Stimulated activated effector memory CD8-positive, alpha-beta T cell treated with anti-CD3 and anti-CD28 coated beads, Interleukin-12 subunit alpha, Interleukin-12 subunit beta, amount 100 ng/mL, for 72 hours (primary cell): ENCODE measurements at regions not wholly inside any gene's neighbourhood (a gene's known extent, or its start where the extent isn't known, plus 50 kb on each side); places are given as distances from the start of the nearest gene placed in this dataset.

Source experiments
- ATAC-seq: fragments of 150-1000 bp; cut with Tn5 transposase; 2 replicates; pipeline ENCODE4 v1.10.0; 2021
- DNase-seq, 2 donors: peaks; one replicate each; pipeline ENCODE4 v3.0.0; 2021 to 2022; ENCODE audit warnings: low spot score in 2 of 2
- H3K27ac Mint-ChIP-seq: one replicate; pipeline ENCODE4 v1.8.0; 2022; ENCODE audit warnings: mild to moderate bottlenecking, mixed read lengths
- H3K36me3 Mint-ChIP-seq: one replicate; pipeline ENCODE4 v1.8.0; 2022; ENCODE audit warnings: mild to moderate bottlenecking, mixed read lengths
- H3K4me1 Mint-ChIP-seq: one replicate; pipeline ENCODE4 v1.8.0; 2022; ENCODE audit warnings: mixed read lengths
- H3K4me3 Mint-ChIP-seq: one replicate; pipeline ENCODE4 v1.8.0; 2022; ENCODE audit warnings: mild to moderate bottlenecking, mixed read lengths
- H3K9me3 Mint-ChIP-seq: one replicate; pipeline ENCODE4 v1.8.0; 2022; ENCODE audit warnings: mixed read lengths

DNA sequence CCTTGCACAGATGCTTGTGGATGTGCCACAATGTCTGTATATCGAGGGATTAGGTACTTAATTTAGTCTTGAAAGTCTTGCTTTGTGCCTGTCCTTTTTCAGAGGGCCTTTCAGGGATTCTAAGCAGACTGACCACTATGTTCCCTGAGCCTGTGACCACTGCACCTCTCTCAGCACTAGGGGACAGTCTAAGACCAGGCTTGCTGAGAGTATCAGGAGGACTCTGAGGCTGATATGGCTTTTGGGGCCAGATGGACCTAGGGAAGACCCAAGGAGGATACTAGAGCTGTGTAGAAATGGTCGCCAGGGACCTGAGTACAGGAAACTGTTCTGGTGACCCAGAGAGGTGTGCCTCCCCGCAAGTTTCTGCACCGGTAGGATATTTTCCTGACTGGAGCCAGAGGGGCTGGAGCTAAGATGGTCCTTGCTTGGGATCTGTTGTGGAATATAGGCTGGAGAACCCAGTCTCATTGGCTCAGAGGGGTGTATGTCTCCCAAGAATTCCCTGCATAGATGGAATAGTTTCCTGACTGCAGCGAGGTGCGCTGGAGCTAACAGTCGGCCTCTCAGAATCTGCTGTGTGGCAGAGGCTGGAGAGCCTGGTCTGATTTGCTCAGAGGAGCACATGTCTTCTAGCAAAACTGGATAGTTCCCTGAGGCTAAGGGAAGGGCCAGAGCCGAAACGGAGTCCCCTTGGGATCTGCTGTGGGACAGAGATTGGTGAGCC, 213.2 kb upstream of the DCBLD2 start:
- peak; percentile 42 for ATAC-seq
- no peak overlapping the region for H3K27ac Mint-ChIP-seq
- no peaks in the 10 kb centered on the region for H3K4me1 Mint-ChIP-seq
- no peaks in the 10 kb centered on the region for H3K36me3 Mint-ChIP-seq
- no peaks in the 10 kb centered on the region for H3K9me3 Mint-ChIP-seq
- DNase-seq, result no peak
- no peak overlapping the region for H3K4me3 Mint-ChIP-seq

- Mint-ChIP-seq H3K27ac (no peak overlapping the region), H3K4me3 (no peak overlapping the region), H3K4me1 (no peaks in the 10 kb centered on the region), H3K36me3 (no peaks in the 10 kb centered on the region), H3K9me3 (peaks cover 4% of the 10 kb centered on the region)
- DNase-seq, result no peak
- no peak for ATAC-seq
Measured at GRCh38 chr3:99111235-99111634, 209.7 kb upstream of the DCBLD2 start.

GRCh38 chr3:99110401-99110800, 208.9 kb upstream of the DCBLD2 start:
- Mint-ChIP-seq H3K36me3 (no peaks in the 10 kb centered on the region), H3K4me1 (no peaks in the 10 kb centered on the region), H3K9me3 (peaks cover 7% of the 10 kb centered on the region), H3K27ac (no peak overlapping the region), H3K4me3 (no peak overlapping the region)
- DNase-seq (no peak), ATAC-seq (no peak)

GRCh38 chr3:99108508-99108907, 207.0 kb upstream of the DCBLD2 start:
- no peak for ATAC-seq
- no peak for DNase-seq
- no peaks in the 10 kb centered on the region for H3K36me3 Mint-ChIP-seq

DNA sequence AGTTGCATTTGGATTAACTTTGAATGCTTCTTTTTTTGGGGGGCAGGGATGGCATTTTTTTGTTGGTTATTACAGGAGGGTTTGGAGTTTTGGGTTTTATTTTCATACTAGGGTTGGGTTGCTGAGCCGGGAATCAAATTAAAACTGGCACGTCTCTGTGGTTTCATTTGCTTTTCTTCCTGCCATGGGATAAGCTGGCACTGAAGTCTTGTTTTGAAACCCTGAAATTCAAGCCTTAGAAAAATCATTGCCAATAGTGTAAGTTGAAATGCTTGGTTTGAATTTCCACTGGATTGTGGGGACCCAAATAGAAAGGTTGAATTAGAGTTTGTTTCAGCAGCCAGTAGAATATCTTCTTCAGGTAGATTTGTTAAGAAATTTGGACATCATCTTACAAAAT, 193.1 kb upstream of the DCBLD2 start:
- no peaks in the 10 kb centered on the region for H3K4me1 Mint-ChIP-seq
- H3K27ac Mint-ChIP-seq, result no peak overlapping the region
- H3K4me3 Mint-ChIP-seq, result no peak overlapping the region
- DNase-seq (no peak), ATAC-seq (no peak)
- peaks cover 5% of the 10 kb centered on the region for H3K9me3 Mint-ChIP-seq
- no peaks in the 10 kb centered on the region for H3K36me3 Mint-ChIP-seq

More at GRCh38 chr3:99108508-99108907, 207.0 kb upstream of the DCBLD2 start:
- no peaks in the 10 kb centered on the region for H3K4me1 Mint-ChIP-seq
- H3K27ac Mint-ChIP-seq, result no peak overlapping the region
- no peak overlapping the region for H3K4me3 Mint-ChIP-seq
- peaks cover 7% of the 10 kb centered on the region for H3K9me3 Mint-ChIP-seq

GRCh38 chr3:99087277-99087676, 185.8 kb upstream of the DCBLD2 start:
- DNase-seq (no peak), ATAC-seq (no peak)
- Mint-ChIP-seq H3K4me1 (no peaks in the 10 kb centered on the region), H3K9me3 (peaks cover 6% of the 10 kb centered on the region), H3K4me3 (no peak overlapping the region), H3K27ac (no peak overlapping the region), H3K36me3 (no peaks in the 10 kb centered on the region)

DNA sequence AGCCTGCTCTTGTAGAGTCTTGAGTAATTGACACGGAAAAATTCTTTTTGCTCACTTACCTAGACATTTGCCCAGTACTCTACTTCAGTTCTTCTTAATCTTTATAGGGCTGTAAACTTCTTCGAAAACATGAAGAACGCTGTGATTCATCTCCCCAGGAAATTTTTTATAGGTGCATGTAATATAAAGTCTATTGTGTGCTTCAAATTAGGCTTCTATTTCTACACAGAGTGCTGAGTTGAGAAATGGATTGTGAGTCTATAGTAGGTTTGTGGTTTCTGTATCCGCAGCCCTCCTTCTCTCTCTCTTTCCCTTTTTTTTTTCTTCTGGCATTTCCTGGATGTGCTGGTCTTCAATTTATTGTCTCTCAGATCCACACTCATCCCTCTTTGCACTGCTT, 183.3 kb upstream of the DCBLD2 start:
- DNase-seq, result no peak
- Mint-ChIP-seq H3K36me3 (no peaks in the 10 kb centered on the region), H3K27ac (no peak overlapping the region), H3K4me3 (no peak overlapping the region), H3K4me1 (no peaks in the 10 kb centered on the region), H3K9me3 (peaks cover 6% of the 10 kb centered on the region)
- ATAC-seq, result no peak

- peaks cover 6% of the 10 kb centered on the region for H3K9me3 Mint-ChIP-seq
- no peaks in the 10 kb centered on the region for H3K4me1 Mint-ChIP-seq
- no peak overlapping the region for H3K27ac Mint-ChIP-seq
- ATAC-seq (no peak), DNase-seq (no peak)
- H3K4me3 Mint-ChIP-seq, result no peak overlapping the region
- no peaks in the 10 kb centered on the region for H3K36me3 Mint-ChIP-seq
Measured at GRCh38 chr3:99084156-99084555, 182.7 kb upstream of the DCBLD2 start.

DNA sequence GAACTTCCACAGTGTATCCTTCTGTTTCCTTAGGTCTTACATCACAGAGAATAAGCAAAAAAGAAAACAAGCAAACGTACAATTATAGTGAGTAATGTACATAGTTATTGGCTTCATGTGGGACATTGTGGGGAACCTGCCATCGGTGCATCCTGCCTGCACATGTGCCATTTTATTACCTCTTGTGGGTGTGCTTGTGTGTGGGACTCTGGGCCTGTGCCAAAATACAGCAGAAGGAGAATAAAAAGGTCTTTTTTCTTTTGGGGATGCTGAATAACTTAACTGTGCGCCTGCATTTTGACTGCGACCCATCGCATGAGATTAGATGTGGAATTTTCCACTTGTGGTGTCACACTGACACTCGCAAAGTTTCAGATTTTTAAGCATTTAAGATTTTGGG, 169.6 kb upstream of the DCBLD2 start:
- no peaks in the 10 kb centered on the region for H3K36me3 Mint-ChIP-seq
- H3K4me1 Mint-ChIP-seq, result no peaks in the 10 kb centered on the region
- H3K9me3 Mint-ChIP-seq, result no peaks in the 10 kb centered on the region
- H3K4me3 Mint-ChIP-seq, result no peak overlapping the region
- H3K27ac Mint-ChIP-seq, result no peak overlapping the region
- DNase-seq (no peak), ATAC-seq (no peak)

- no peak for ATAC-seq
- Mint-ChIP-seq H3K27ac (no peak overlapping the region), H3K4me3 (no peak overlapping the region), H3K36me3 (no peaks in the 10 kb centered on the region), H3K9me3 (peaks cover under 1% of the 10 kb centered on the region), H3K4me1 (no peaks in the 10 kb centered on the region)
- no peak for DNase-seq
Measured at GRCh38 chr3:99069973-99070372, 168.5 kb upstream of the DCBLD2 start.

GRCh38 chr3:99066863-99067262, 165.4 kb upstream of the DCBLD2 start:
- Mint-ChIP-seq H3K4me1 (no peaks in the 10 kb centered on the region), H3K9me3 (peaks cover 3% of the 10 kb centered on the region), H3K27ac (no peak overlapping the region), H3K36me3 (no peaks in the 10 kb centered on the region), H3K4me3 (no peak overlapping the region)
- DNase-seq, result no peak
- no peak for ATAC-seq

DNA sequence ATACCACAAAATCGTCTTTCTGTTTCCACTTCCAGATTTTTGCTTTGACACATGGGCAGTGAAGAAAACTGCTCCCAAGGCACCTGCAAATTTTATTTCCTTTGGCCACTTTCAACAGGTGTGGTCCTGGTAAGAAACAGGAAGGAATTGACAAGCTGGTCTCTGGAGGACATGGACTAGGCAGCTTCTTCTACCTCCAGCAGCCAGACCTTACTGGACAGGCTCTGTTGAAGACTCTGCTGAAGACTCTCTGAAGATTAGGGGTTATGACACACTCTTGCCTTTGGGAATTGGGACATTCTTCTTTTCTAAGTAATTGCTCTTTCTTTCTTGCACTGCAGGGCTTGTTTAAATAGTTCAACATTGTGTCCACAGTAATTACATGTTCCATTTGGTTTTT, 147.7 kb upstream of the DCBLD2 start:
- H3K9me3 Mint-ChIP-seq, result peaks cover 10% of the 10 kb centered on the region
- no peak for DNase-seq
- no peaks in the 10 kb centered on the region for H3K4me1 Mint-ChIP-seq
- no peaks in the 10 kb centered on the region for H3K36me3 Mint-ChIP-seq
- H3K27ac Mint-ChIP-seq, result no peak overlapping the region
- no peak overlapping the region for H3K4me3 Mint-ChIP-seq
- ATAC-seq, result no peak

DNA sequence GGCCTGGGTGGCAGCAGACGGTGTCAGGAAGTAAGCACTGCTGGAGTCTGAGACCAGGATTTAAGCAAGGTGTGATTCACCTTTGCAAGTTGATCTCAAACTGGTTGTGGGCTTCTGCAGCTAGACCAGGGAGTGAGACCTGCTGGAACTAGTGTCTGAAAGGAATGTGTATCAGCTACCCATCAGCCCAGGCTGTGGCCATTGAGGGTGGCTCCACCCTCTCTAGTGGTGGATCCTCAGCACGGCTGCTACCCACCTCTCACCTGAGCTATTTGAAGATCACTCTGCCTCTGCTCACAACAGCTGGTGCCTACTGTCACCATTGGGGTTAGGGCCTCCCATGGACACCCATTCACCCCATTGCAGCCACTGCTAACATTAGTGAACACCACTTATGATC, 140.3 kb upstream of the DCBLD2 start:
- ATAC-seq (peak; percentile 37), DNase-seq (no peak)
- Mint-ChIP-seq H3K36me3 (no peaks in the 10 kb centered on the region), H3K9me3 (peaks cover 10% of the 10 kb centered on the region), H3K4me1 (no peaks in the 10 kb centered on the region), H3K4me3 (no peak overlapping the region), H3K27ac (no peak overlapping the region)

GRCh38 chr3:99031778-99032177, 130.3 kb upstream of the DCBLD2 start:
- Mint-ChIP-seq H3K9me3 (peaks cover 15% of the 10 kb centered on the region), H3K36me3 (no peaks in the 10 kb centered on the region), H3K4me1 (no peaks in the 10 kb centered on the region), H3K27ac (no peak overlapping the region), H3K4me3 (no peak overlapping the region)
- DNase-seq, result no peak
- no peak for ATAC-seq

GRCh38 chr3:99023590-99024192, 122.2 kb upstream of the DCBLD2 start:
- Mint-ChIP-seq H3K4me3 (no peak overlapping the region), H3K27ac (no peak overlapping the region), H3K4me1 (no peaks in the 10 kb centered on the region), H3K36me3 (no peaks in the 10 kb centered on the region), H3K9me3 (peaks cover 5% of the 10 kb centered on the region)
- ATAC-seq, result no peak
- no peak for DNase-seq

DNA sequence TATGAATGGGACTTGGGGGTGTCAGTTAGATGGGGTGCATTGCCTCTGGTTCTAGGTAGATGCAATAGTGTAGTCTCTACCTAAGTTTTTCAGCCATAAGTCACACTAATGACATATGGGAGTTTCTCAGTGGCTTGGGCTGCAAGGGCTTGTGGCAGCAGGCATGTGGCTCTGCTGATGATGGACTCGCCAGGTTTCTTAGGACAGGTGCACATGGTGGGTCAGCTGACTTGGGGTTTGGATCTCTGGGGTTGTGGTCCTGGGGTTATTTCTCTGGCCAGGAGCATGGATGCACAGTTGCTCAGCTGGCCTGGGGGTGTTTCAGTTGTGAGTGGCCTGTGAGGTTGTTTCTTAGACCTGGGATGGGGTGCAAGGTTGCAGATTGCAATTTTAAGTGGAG, 120.0 kb upstream of the DCBLD2 start:
- Mint-ChIP-seq H3K27ac (no peak overlapping the region), H3K4me3 (no peak overlapping the region), H3K4me1 (no peaks in the 10 kb centered on the region), H3K36me3 (no peaks in the 10 kb centered on the region), H3K9me3 (no peaks in the 10 kb centered on the region)
- DNase-seq, result no peak
- ATAC-seq, result peak; percentile 11
